Hepatocyte (in vitro differentiated cells): ENCODE measurements at regions not wholly inside any gene's neighbourhood (a gene's known extent, or its start where the extent isn't known, plus 50 kb on each side); places are given as distances from the start of the nearest gene placed in this dataset.
"Not testable (repeated sequence)": the region's sequence is repeated elsewhere in the genome, so short reads cannot be mapped to it uniquely, and the experiment has no call there.

Experiments used
- DNase-seq: peaks from one replicate; pipeline ENCODE4 v3.0.0-alpha.2; 2016; ENCODE audit warnings: low spot score
- H2AFZ ChIP-seq: fragments of 200-600 bp; sonication (generic); 2 replicates; pipeline ENCODE4 v1.6.0; 2016; ENCODE audit warnings: antibody characterized with exemption, mild to moderate bottlenecking
- H3K27ac ChIP-seq: fragments of 200-600 bp; sonication (generic); 2 replicates; pipeline ENCODE4 v1.5.1; 2016; ENCODE audit warnings: mild to moderate bottlenecking
- H3K27me3 ChIP-seq: fragments of 200-600 bp; sonication (generic); 2 replicates; pipeline ENCODE4 v1.6.1; 2016
- H3K36me3 ChIP-seq: fragments of 200-600 bp; sonication (generic); replicated peaks from 2 replicates; pipeline ENCODE4 v1.5.1; 2016; ENCODE audit warnings: low read depth; ENCODE audit not compliant: insufficient read depth
- H3K4me1 ChIP-seq: fragments of 200-600 bp; sonication (generic); 2 replicates; pipeline ENCODE4 v1.5.1; 2016; ENCODE audit warnings: mild to moderate bottlenecking, moderate library complexity; ENCODE audit not compliant: insufficient read depth
- H3K4me2 ChIP-seq: fragments of 200-600 bp; sonication (generic); 2 replicates; pipeline ENCODE4 v1.6.0; 2016
- H3K4me3 ChIP-seq: fragments of 200-600 bp; sonication (generic); 2 replicates; pipeline ENCODE4 v1.5.1; 2016; ENCODE audit warnings: mild to moderate bottlenecking
- H3K79me2 ChIP-seq: fragments of 200-600 bp; sonication (generic); 2 replicates; pipeline ENCODE4 v1.6.0; 2017; ENCODE audit warnings: mild to moderate bottlenecking
- H3K9me2 ChIP-seq: fragments of 200-600 bp; sonication (generic); replicated peaks from 2 replicates; pipeline ENCODE4 v1.6.0; 2017; ENCODE audit warnings: mild to moderate bottlenecking; ENCODE audit not compliant: insufficient read depth
- H3K9me3 ChIP-seq: fragments of 200-600 bp; sonication (generic); 2 replicates; pipeline ENCODE4 v1.5.1; 2016; ENCODE audit warnings: low read depth, mild to moderate bottlenecking
- H4K20me1 ChIP-seq: fragments of 200-600 bp; sonication (generic); 2 replicates; pipeline ENCODE4 v1.6.0; 2016; ENCODE audit warnings: mild to moderate bottlenecking; ENCODE audit not compliant: insufficient read depth, poor library complexity, severe bottlenecking
- CTCF ChIP-seq: fragments of 200-600 bp; sonication (generic); IDR thresholded peaks from 2 replicates; pipeline ENCODE4 v1.5.1; 2016; ENCODE audit warnings: antibody characterized with exemption, mild to moderate bottlenecking; ENCODE audit not compliant: poor library complexity
- EZH2 ChIP-seq: fragments of 200-600 bp; sonication (generic); IDR thresholded peaks from 2 replicates; pipeline ENCODE4 v1.6.1; 2016; ENCODE audit warnings: antibody characterized with exemption, mild to moderate bottlenecking, borderline replicate concordance
- EZH2phosphoT487 ChIP-seq: fragments of 200-600 bp; sonication (generic); IDR thresholded peaks from one replicate; pipeline ENCODE4 v1.6.1; 2018; ENCODE audit warnings: antibody characterized with exemption, mild to moderate bottlenecking, low read depth, moderate library complexity; ENCODE audit not compliant: unreplicated experiment, severe bottlenecking
- WGBS: methylation state at CpG from one replicate; pipeline ENCODE4 v1.1.6; 2016; ENCODE audit warnings: low lambda C conversion rate; ENCODE audit errors: missing lambda C conversion rate; 5-methylcytosine and 5-hydroxymethylcytosine counted together

DNA sequence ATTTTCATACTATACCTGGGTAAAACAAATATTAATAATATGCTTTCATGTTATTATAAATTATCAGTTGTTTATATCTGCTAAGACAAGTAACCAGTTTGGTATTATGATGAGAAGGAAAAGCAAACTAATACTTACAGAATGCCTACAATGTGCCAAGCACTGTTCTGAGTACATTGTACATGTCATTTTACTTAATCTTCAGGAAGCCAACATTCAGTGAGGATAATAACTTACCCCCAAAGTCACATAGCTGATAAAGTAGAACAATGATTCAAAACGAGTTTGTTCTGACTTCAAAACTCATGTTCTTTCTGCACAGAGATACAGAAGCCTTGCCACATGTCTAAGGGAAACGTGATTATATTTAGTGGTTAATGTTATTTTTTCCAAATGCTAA is 89.0 kb upstream of the DIO2 start:
- no peaks in the 10 kb centered on the region for H3K4me1 ChIP-seq
- no peaks in the 10 kb centered on the region for H3K27me3 ChIP-seq
- H3K27ac ChIP-seq: no peak overlapping the region
- no peaks in the 10 kb centered on the region for H4K20me1 ChIP-seq
- no peak overlapping the region for H3K4me2 ChIP-seq
- H3K36me3 ChIP-seq: no peaks in the 10 kb centered on the region
- DNase-seq: no peak
- H3K79me2 ChIP-seq: no peaks in the 10 kb centered on the region
- WGBS: 58% methylated on average over 2 of the region's 2 CpGs
- no peak overlapping the region for H2AFZ ChIP-seq
- no peak overlapping the region for H3K4me3 ChIP-seq
- TF ChIP-seq CTCF (no peak), EZH2 (no peak), EZH2phosphoT487 (no peak)
- no peaks in the 10 kb centered on the region for H3K9me2 ChIP-seq
- H3K9me3 ChIP-seq: no peaks in the 10 kb centered on the region

GRCh38 chr14:80298491-80299017 is 87.2 kb upstream of the DIO2 start:
- no peaks in the 10 kb centered on the region for H3K79me2 ChIP-seq
- WGBS: 88% methylated on average over 8 of the region's 8 CpGs

GRCh38 chr14:80291101-80291500 is 79.8 kb upstream of the DIO2 start:
- no peak overlapping the region for H3K4me2 ChIP-seq
- no peaks in the 10 kb centered on the region for H3K27me3 ChIP-seq
- DNase-seq: no peak
- H3K27ac ChIP-seq: no peak overlapping the region
- no peaks in the 10 kb centered on the region for H4K20me1 ChIP-seq
- H3K9me2 ChIP-seq: no peaks in the 10 kb centered on the region
- WGBS: 90% methylated on average over 1 of the region's 1 CpG
- no peaks in the 10 kb centered on the region for H3K36me3 ChIP-seq
- H3K4me1 ChIP-seq: no peaks in the 10 kb centered on the region
- TF ChIP-seq CTCF (no peak), EZH2phosphoT487 (no peak), EZH2 (no peak)
- H3K9me3 ChIP-seq: no peaks in the 10 kb centered on the region
- no peaks in the 10 kb centered on the region for H3K79me2 ChIP-seq
- no peak overlapping the region for H3K4me3 ChIP-seq
- H2AFZ ChIP-seq: no peak overlapping the region

More at GRCh38 chr14:80298491-80299017, 87.2 kb upstream of the DIO2 start:
- Histone ChIP-seq H3K36me3 (no peaks in the 10 kb centered on the region), H3K9me2 (no peaks in the 10 kb centered on the region), H3K4me1 (no peaks in the 10 kb centered on the region), H3K4me3 (no peak overlapping the region), H3K4me2 (no peak overlapping the region), H2AFZ (no peak overlapping the region), H3K27ac (no peak overlapping the region), H3K27me3 (no peaks in the 10 kb centered on the region), H3K9me3 (no peaks in the 10 kb centered on the region), H4K20me1 (no peaks in the 10 kb centered on the region)
- no peak for DNase-seq
- TF ChIP-seq CTCF (no peak), EZH2phosphoT487 (no peak), EZH2 (no peak)

GRCh38 chr14:80286744-80287143 is 75.4 kb upstream of the DIO2 start:
- H3K4me3 ChIP-seq, H4K20me1 ChIP-seq, H3K27ac ChIP-seq, H3K79me2 ChIP-seq, H3K27me3 ChIP-seq, H3K9me3 ChIP-seq, DNase-seq, H3K9me2 ChIP-seq, H3K4me2 ChIP-seq, H3K4me1 ChIP-seq, H3K36me3 ChIP-seq, H2AFZ ChIP-seq: not testable (repeated sequence)
- 98% methylated on average over 4 of the region's 27 CpGs for whole genome bisulfite sequencing
